ENCODE measurements at regions not wholly inside any gene's neighbourhood (a gene's known extent, or its start where the extent isn't known, plus 50 kb on each side); places are given as distances from the start of the nearest gene placed in this dataset.

DNA sequence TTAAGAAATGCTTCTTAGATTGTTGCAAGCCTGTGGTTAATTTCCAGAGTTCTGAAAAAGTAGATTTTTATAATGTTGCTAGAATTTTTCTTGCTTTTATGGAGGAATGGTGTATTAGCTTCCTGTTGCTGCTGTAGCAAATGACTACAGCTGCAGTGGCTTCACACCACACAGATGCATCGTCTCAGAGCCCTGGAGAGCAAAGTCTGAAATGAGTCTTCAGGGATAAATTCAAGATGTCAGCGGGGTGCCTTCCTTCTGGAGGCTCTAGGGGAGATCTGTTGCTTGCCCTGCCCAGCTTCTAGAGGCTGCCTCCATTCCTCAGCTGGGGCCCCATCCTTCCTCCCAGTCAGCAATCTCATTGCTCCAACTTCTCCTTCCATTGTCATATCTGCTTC lies 187.8 kb downstream of the ZNF516 start:
- intact Hi-C loops (cut with micrococcal nuclease; ENCODE audit: unreplicated experiment), result no loop called here
- Mint-ChIP-seq H3K27me3 (ENCODE audit: unreplicated experiment) (peaks cover 47% of the 10 kb centered on the region), H3K4me1 (ENCODE audit: low read depth, unreplicated experiment) (no peaks in the 10 kb centered on the region), H3K36me3 (ENCODE audit: insufficient read depth, unreplicated experiment) (no peaks in the 10 kb centered on the region), H3K4me3 (ENCODE audit: low read depth, unreplicated experiment) (no peak overlapping the region), H3K9me3 (ENCODE audit: low read depth, unreplicated experiment) (no peaks in the 10 kb centered on the region), H3K27ac (ENCODE audit: unreplicated experiment) (no peak overlapping the region)
- no TSS peak for BruUV-seq (replicated peaks)
- CTCF ChIA-PET, result no interaction called here
- no peak for DNase-seq
- TF ChIP-seq, protein P1, sequence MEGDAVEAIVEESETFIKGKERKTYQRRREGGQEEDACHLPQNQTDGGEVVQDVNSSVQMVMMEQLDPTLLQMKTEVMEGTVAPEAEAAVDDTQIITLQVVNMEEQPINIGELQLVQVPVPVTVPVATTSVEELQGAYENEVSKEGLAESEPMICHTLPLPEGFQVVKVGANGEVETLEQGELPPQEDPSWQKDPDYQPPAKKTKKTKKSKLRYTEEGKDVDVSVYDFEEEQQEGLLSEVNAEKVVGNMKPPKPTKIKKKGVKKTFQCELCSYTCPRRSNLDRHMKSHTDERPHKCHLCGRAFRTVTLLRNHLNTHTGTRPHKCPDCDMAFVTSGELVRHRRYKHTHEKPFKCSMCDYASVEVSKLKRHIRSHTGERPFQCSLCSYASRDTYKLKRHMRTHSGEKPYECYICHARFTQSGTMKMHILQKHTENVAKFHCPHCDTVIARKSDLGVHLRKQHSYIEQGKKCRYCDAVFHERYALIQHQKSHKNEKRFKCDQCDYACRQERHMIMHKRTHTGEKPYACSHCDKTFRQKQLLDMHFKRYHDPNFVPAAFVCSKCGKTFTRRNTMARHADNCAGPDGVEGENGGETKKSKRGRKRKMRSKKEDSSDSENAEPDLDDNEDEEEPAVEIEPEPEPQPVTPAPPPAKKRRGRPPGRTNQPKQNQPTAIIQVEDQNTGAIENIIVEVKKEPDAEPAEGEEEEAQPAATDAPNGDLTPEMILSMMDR (IDR thresholded peaks at IDR 0.05; ENCODE audit: unreplicated experiment), result no peak

DNA sequence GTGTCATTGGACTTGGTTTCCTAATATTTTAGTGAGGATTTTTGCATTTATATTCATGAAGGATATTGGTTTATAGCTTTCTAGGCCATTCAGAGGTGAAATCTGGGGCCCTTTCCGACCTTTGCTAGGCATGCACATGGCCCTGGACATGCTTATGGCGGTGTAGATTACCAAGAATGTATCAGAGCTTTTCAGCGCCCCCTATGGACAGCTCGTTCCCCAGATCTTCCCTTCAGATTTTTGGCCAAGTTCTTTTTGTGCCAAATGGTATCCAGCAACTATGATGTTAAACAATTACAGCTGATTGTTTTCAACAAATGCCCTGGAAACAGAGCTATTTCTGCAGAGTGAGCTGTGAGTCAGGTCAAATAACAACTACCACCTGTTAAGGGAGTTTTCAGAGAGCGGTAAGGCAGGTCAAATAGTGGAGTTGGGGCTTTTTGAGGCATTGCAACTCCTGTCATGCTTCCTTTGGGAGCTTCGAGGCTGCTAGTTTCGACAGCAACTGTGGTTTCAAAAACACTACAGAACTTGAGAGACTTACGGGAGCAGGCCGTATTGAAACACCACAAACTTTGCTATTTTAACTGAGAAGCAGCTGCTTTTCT lies 188.3 kb downstream of the ZNF516 start:
- TF ChIP-seq, protein P1 (IDR thresholded peaks at IDR 0.05; ENCODE audit: unreplicated experiment), result no peak
- CTCF ChIA-PET, result no interaction called here

DNA sequence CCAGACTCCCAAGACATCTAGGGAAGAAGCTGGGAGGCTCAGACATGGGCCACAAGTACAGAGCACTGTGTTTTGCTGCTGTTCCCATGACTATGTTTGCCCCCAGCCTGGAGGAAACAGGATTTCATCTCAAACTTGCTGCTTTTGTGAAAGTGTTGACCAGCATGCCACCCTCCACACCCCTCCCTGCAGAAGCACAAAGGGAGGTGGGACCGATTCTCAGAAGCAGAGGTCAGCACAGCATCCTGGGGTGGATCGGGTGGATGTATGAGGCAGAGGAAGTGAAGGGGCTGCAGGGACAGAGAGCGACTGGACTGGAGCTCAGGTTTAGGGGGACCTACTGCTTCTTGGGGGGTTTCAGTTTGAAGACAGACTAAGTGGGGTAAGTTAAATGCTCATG lies 209.2 kb downstream of the ZNF516 start:
- Mint-ChIP-seq H3K4me1 (ENCODE audit: low read depth, unreplicated experiment) (no peaks in the 10 kb centered on the region), H3K9me3 (ENCODE audit: low read depth, unreplicated experiment) (peaks cover 5% of the 10 kb centered on the region), H3K27ac (ENCODE audit: unreplicated experiment) (no peak overlapping the region), H3K4me3 (ENCODE audit: low read depth, unreplicated experiment) (no peak overlapping the region), H3K27me3 (ENCODE audit: unreplicated experiment) (peaks cover 39% of the 10 kb centered on the region), H3K36me3 (ENCODE audit: insufficient read depth, unreplicated experiment) (no peaks in the 10 kb centered on the region)
- intact Hi-C loops (cut with micrococcal nuclease; ENCODE audit: unreplicated experiment), result loop anchor here (5.0 kb wide), 1 partner anchor 61 kb away; no protein-coding TSS in a partner anchor
- CTCF ChIA-PET, result no interaction called here
- no TSS peak for BruUV-seq (replicated peaks)
- DNase-seq, result no peak
- TF ChIP-seq, protein P1 (IDR thresholded peaks at IDR 0.05; ENCODE audit: unreplicated experiment), result no peak

More for the DNA sequence above, 188.3 kb downstream of the ZNF516 start:
- no peak for DNase-seq
- Mint-ChIP-seq H3K4me3 (ENCODE audit: low read depth, unreplicated experiment) (no peak overlapping the region), H3K4me1 (ENCODE audit: low read depth, unreplicated experiment) (no peaks in the 10 kb centered on the region), H3K9me3 (ENCODE audit: low read depth, unreplicated experiment) (no peaks in the 10 kb centered on the region), H3K36me3 (ENCODE audit: insufficient read depth, unreplicated experiment) (no peaks in the 10 kb centered on the region), H3K27me3 (ENCODE audit: unreplicated experiment) (peaks cover 42% of the 10 kb centered on the region), H3K27ac (ENCODE audit: unreplicated experiment) (no peak overlapping the region)
- no TSS peak for BruUV-seq (replicated peaks)
- intact Hi-C loops (cut with micrococcal nuclease; ENCODE audit: unreplicated experiment), result no loop called here

DNA sequence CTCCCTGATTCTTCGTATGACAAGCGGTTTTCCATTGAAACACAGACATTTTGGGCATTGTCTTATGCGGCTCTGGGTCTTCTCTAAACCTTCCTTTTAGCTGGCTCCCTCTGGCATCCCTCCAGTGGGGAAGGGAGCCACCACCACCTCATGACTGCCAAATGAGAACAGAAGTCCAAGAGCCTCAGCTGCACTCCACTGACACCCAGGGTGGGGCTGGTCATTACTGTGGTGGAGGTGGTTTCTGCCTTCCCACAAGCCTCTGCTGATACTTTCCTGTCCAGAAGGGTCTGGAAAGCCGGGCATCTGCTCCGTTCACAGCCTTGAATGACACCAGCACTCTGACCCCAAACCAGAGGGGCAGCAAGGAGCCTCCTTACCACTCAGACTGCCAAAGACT lies 213.5 kb downstream of the ZNF516 start:
- no TSS peak for BruUV-seq (replicated peaks)
- TF ChIP-seq, protein P1 (IDR thresholded peaks at IDR 0.05; ENCODE audit: unreplicated experiment), result no peak

More for the DNA sequence above, 213.5 kb downstream of the ZNF516 start:
- CTCF ChIA-PET, result no interaction called here
- no peaks in the 10 kb centered on the region for H3K4me1 Mint-ChIP-seq (ENCODE audit: low read depth, unreplicated experiment)
- peaks cover 63% of the 10 kb centered on the region for H3K27me3 Mint-ChIP-seq (ENCODE audit: unreplicated experiment)
- DNase-seq, result no peak
- H3K36me3 Mint-ChIP-seq (ENCODE audit: insufficient read depth, unreplicated experiment), result no peaks in the 10 kb centered on the region
- intact Hi-C loops (cut with micrococcal nuclease; ENCODE audit: unreplicated experiment), result no loop called here
- peaks cover 5% of the 10 kb centered on the region for H3K9me3 Mint-ChIP-seq (ENCODE audit: low read depth, unreplicated experiment)
- H3K4me3 Mint-ChIP-seq (ENCODE audit: low read depth, unreplicated experiment), result no peak overlapping the region
- no peak overlapping the region for H3K27ac Mint-ChIP-seq (ENCODE audit: unreplicated experiment)

Data from Calu3 (cell line).